Right hindlimb (tissue), 1 donor: ENCODE measurements at regions not wholly inside any gene's neighbourhood (a gene's known extent, or its start where the extent isn't known, plus 50 kb on each side); places are given as distances from the start of the nearest gene placed in this dataset.
"Not testable (repeated sequence)": the region's sequence is repeated elsewhere in the genome, so short reads cannot be mapped to it uniquely, and the experiment has no call there.

ENCODE experiments used
- DNase-seq: peaks from one replicate; pipeline ENCODE4 v3.0.0-alpha.2; 2018

DNA sequence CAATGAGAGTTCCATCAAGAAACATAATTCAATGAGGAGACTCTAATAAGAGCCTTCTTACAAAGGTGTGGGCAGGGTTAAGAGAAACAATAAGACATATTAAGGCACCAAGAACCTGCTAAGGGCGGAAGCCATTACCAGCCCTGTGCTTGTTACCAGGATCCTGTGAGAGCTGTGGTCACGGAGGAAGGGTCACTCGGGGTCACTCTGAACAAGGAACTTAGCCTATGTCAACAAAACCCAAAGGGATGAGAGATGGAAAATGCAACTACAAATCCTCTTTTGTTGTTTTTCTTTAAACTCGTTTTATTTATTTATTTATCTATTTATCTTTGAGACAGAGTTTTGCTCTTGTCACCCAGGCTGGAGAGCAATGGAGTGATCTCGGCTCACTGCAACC, 460.4 kb upstream of the CCDC196 start:
- no peak for DNase-seq

DNA sequence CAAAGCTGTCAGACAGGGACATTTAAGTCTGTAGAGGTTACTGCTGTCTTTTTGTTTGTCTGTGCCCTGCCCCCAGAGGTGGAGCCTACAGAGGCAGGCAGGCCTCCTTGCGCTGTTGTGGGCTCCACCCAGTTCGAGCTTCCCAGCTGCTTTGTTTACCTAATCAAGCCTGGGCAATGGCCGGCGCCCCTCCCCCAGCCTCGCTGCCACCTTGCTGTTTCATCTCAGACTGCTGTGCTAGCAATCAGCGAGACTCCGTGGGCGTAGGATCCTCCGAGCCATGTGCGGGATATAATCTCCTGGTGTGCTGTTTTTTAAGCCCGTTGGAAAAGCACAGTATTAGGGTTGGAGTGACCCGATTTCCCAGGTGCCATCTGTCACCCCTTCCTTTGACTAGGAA, 454.2 kb upstream of the CCDC196 start:
- DNase-seq, result not testable (repeated sequence)

DNA sequence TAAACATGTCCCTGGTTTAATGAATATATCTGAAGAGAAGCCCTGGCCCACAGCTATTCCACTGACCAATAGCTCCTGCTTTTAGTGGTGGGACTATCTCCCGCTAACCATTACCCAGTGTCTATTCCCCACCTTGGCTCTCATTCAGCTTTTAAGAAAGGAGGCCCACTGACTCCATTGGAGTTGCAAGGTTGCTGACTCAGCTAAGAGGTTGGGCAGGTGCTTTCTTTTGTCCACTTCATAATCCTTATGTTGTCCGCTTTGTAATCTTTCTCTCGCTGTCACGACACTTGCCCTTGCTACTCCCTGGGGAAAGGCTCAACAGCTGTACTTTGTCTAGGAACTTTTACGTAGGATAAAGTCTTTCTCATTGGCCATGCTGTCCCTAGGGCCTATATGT, 453.4 kb upstream of the CCDC196 start:
- DNase-seq, result no peak

DNA sequence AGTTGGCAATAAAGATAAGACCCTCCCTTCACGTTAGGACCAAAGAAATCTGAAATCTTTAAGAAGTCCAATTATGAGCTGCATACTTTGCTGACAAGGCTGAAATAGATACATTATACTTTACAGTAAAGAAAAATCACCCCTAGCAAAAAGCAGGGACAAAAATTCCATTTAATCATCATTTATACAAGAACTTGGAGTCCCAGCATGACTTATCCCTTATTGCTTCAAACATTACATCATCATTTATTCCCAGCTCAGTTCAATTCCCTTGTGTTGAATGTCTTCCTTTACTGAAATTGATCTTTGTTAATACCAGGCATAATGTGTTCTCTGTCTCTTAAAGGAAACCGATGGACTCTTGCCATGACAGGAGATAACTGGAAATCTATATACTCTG, 449.6 kb upstream of the CCDC196 start:
- no peak for DNase-seq

DNA sequence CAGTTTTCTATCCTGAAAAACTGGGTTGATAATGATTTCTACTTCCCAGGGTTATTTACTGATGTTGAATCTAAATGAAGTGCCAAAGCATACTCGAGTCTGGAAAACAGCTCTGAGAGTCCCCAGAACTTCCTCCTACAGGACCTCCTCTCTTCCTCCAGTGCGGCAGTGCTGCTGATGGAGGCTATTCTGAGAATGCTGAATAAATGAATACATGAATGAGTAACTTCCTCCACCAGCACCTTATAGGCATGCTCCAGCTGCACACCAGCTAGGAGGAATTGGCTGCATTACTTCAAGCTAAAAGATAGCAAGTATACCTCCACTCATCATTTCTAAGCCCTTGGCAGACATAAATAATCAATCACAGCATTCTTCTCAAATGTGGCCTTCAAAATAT, 448.8 kb upstream of the CCDC196 start:
- no peak for DNase-seq

DNA sequence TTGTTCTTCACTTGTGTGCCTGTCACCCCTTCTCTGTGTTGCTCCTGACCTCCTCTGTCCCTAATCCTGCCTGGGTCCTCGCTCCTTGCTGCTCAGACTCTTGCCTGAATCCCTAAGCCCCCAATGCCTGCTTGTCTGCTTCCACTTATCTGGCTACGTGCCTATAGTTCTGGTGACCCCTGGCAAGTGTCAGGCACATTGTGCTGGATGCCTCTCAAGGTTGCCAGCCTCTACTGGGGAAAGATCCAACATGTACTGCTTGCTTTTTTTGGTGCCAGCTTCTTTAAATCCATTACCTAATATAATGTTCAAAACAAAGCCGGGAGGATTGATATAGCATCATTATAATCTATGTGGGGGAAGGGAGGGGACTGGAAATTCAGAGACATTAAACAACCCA, 448.0 kb upstream of the CCDC196 start:
- DNase-seq, result no peak

DNA sequence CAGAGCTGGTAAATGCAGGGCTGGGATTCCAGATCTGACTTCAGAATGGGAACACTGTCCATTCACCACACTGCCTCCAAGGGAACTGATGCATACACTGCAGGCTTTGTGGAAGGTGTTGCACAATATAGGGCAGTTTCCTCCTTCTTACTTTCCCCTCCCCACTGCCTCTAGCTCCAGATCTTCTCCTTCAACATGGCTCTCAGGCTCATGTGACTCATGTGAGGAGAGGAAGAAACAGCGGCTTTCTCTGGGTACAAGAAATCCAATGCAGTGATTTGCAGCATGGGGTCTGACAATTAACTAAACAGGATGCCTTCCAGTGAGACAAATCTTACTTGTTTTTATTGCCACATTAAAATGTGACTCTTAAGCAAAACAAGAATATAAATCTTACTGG, 447.6 kb upstream of the CCDC196 start:
- peak; percentile 27 for DNase-seq

DNA sequence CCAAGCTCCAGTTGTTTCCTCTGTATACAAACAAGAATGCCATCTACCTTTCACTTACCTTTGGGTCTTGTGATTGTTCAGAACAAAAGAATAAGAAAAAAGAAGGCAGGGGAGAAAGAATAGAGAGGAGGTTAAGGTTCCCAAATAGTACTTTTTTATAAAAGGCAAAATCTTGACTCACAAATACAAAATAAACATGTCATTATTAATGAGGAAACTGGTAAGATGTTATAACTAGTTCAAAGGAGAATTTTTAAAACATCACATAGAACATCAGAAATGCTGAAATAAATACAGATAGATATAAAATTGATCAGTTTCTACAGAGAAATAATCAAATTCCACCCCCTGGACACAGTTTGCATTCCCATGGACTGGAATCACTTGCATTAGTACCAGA, 446.7 kb upstream of the CCDC196 start:
- DNase-seq, result no peak

DNA sequence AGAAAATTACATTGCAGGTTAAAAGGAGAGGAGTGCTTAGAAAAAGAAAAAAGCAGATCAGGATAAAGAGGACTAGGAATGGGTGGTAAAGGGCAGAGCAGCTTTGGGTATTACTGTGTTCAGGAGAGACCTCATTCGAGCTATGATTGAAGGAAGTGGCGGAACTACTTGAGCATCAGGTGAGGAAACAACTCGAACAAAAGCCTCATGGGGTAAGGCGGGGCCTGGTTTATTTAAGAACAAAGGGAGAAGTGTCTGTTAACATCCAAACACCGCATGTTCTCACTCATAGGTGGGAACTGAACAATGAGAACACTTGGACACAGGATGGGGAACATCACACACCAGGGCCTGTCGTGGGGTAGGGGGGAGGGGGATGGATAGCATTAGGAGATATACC, 444.6 kb upstream of the CCDC196 start:
- no peak for DNase-seq

DNA sequence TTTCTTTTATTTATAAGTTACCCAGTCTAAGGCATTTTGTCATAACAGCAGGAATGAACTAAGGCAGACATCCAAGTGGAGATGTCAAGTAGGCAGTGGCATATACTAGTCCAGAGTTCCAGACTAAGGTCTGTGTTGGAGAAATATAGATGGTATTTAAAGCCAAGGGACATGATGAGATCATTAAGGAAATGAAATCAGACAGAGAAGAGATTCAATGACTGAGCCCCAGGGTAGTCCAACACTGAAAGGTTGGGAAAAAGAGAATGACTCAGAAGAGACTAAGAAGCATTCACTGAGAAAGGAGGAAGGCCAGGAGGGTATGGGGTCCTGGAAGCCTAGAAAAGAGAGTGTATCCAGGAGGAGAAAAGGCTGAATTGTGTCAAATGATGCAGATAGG, 442.2 kb upstream of the CCDC196 start:
- DNase-seq, result no peak

DNA sequence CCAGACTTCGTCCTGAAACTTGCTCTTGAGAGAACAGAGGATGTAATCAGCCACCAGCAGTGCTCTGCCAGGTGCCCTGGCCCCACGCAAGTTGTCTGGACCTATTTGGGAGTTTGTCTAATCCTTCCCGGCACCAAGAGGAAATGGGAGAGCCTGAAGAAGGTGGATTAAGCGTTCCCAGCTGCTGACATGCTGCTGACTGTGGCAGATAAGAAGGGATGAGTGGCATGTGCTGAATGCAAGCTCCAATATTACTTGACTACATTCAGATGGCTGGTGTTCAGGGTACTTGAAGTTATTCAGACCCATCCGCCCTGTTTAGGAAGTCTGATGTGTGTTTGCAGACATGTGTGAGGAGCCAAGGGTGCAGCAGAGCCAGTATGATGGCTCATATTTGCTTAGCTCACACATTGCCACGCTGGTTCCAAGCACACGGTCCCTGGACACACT, 440.6 kb upstream of the CCDC196 start:
- DNase-seq, result peak; percentile 44

DNA sequence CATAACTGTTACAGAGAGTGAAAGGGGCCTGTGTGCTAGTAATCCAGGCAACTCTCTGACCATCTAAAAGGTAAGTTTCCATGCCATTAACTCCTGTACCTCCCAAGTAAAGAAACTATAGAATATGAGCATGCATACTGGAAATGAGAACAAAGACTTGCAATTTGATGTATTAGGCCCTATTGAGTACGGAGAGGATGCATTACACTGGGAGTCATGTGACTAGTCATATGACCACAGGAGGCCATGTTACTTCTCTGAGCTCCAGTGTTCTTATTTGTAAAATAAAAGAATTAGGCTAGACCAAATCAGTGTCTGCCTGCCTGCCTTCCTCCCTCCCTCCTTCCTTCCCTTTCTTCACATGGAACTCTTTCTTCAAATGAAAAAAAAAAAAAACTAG, 440.1 kb upstream of the CCDC196 start:
- no peak for DNase-seq

DNA sequence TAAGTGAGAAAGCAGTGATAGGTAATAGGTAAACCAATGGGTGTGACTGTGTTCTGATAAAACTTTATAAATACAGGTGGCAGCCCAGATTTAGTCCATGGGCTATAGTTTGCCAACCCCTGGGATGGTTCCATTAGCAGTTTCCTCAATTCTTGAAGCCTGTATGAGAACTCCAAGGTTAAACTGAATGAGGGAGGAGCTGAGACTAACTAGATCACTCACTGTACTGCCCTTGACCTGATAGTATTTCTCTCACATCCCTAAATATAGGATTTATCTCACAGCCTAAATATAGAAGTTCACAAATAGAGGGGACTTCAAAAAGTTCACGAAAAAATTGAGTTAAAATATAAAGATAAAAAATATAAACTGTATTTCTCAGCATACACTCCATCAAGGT, 439.6 kb upstream of the CCDC196 start:
- no peak for DNase-seq

DNA sequence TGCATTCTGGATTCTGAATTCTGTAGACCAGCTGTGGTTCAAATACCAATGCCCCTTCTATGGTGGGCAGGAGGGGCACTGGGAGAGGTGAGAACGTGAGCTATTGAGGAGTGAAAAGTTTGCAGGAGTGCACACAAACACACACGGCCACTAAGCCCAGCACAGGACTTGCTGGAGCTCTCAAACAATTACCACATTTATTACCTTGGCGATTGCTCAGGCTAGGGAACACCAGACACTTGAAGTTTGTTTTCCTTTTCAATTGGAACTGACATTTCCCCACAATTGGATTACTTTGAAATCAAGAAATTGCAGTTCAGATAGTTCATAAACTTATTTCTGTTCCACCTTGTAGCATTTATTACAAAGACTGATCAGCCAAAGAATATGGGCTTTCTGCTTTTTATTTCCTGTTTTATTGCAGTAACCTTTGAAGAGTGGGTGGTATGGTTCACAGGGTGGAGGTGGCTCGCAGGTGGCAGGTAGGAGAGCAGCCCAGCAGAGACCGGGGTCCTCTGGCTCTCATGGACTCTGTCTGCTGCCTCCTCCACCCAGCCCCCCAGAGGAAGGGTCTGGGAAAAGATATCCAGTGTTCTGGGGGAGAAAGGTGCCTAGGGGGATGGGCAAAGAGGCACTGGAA, 429.8 kb upstream of the CCDC196 start:
- no peak for DNase-seq

DNA sequence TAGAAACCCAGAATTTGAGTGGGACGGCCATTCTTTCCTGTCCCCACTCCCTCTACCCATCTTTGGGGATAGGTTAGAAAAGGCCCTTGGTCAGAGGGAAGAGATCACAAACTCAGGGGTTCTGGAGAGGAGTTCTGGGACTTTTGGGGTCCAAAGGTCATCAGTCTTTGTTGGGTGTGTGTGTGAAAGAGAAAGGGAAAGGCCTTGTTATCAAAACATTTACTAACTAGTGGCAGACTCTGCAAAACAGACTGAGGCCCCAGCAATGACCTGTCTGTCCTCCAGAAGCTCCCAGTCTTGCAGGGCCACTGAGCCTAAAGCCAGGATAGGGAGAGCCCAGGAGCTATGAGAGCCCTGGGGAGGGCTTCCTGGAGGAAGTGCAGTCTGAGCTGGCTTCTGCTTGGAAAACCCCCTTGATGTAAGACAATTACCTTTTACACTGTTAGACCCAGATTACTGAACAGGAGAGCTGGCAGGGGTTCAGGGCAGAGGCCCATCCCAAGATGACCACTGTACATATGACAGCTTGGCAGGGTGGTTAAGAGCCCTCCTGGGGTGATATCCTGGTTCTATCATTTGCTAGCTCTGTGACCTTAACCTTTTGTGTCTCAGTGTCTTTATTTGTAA, 429.1 kb upstream of the CCDC196 start:
- no peak for DNase-seq

DNA sequence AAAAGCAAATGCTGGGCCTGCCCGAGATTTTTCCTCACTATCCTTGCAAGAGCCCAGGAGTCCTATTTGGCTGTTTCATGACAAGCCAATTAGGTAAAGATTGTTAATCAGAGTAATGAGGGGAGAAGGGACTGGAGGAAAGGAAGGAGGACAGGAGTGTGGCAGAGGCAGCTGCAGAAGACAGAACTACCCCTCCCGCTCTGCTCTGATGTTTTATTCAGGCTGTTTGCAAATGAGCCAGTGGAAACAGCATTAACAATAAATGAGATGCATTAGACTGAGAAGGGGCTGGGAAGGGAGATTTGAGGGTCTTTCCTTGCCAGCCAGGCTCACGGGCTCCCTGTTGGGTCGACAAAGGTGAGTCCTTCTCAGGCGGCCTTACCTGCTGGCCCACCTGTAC, 421.0 kb upstream of the CCDC196 start:
- no peak for DNase-seq

DNA sequence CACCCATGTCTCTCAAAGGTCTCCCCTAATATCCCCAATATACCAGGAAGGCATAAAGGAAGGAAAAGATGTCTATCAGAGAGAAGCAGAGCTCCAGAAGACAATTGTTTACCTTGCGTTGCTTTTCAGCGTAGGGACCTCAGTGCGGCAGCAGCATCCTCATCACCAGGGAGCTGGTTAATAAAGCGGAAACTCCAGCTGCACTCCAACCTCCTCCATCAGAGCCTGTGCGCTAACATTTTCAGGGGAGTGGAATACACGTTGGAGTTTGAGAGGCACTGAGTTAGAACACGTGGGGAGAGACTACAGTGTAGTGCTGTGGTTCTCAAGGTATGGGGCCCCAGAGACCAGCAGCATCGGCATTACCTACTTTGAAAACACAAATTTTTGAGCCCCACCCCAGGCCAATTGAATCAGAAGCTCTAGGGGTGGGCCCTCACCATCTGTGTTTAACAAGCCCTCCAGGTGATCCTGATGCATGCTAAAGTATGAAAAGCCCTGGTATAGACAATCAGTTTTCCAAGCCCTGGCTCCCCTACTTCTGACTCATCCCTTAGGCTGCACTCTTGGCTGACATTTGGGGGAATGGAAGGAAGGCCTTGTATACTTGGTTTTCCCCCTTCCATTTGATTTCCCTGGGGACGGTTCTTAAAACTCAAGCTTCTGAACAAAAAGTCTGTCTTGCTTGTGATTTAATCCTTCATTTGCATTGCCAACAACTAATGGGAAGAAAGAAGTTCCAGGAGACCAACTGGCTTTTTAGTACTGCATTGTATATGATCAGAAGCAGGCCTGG, 419.0 kb upstream of the CCDC196 start:
- no peak for DNase-seq

DNA sequence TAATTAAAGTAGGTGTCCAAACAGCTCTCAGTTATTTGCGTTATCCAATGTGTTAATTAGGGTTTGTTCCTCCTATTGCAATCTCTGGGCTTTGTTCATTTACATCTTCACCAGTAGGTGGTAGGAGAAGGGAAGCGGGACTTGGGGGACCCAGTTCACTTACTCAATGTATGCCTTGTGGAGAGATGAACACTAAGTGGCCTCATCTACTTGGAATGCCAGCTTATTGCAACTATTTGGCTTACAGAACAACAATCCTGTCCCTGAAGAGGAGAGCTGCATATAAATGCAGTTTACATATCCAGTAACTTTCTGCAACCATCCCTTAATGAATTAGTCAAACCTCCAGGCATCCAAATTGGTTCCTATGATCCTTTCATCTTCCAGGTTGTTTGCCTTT, 417.1 kb upstream of the CCDC196 start:
- no peak for DNase-seq

DNA sequence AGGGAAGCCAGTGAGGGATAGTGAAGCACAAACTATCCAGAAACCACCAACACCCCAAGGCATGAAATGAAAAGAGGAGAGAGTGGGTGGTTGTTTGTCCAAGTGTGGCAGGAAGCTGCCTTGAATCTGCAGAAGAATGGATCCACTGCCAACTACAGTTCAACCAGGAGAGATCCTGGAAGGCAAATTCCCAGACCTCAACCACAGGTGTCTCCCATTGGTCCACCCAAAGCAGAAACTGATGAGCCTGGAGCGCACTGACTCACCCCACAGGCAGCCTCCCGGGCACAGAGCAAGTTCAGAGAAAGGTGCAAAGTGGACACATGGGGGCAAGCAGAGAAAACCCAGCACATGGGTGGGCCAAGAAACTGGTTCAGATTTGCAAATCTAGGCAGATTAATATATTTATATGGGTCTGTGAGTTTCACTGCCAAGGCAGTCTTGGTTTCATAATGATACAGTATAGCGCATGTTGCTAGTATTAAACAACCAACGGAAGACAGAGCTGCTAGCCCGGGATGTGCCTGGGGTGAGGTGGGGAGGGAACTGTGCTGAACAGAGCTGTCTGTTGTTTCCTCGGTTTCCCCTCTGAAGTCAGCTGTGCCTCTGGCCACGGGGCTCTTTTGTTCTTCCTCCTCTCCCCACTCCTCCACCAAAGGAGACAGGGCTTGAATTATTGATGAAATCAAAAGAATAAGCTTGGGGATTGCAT, 416.2 kb upstream of the CCDC196 start:
- DNase-seq, result no peak

DNA sequence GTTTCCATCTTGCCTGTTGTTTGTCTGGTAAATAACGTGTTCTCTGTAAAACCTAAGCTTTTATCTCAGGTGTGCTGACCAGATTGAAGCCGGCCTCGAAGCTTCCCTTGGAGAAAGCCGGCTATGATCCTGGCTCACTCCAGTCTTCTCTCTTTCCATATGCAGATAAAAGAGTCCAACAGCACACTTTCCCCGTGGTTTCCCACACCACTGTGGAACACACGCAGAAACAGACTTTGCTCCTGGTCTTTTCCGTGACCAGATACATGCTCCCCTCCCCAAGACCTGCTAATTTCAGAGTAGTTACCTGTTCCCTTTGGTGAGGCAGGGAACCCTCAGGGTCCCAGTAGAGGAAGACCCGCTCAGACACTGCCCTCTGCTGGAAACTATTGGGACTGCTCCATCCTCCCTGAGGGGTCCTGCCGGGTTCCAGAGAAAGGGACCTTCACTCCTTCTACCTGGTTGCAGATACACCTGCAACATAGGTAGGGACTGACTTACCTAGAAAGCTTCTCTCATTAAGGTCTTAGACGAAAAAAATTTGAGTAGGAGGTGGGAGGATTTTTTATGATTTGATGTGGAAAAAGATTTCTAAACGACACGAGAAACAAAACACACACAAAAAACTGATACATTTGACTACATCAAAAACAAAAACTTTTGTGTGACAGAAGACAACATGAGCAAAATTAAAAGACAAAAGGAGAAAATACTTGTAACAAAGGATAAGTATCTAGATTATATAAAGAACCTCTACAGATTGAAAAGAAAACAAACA, 415.4 kb upstream of the CCDC196 start:
- no peak for DNase-seq

DNA sequence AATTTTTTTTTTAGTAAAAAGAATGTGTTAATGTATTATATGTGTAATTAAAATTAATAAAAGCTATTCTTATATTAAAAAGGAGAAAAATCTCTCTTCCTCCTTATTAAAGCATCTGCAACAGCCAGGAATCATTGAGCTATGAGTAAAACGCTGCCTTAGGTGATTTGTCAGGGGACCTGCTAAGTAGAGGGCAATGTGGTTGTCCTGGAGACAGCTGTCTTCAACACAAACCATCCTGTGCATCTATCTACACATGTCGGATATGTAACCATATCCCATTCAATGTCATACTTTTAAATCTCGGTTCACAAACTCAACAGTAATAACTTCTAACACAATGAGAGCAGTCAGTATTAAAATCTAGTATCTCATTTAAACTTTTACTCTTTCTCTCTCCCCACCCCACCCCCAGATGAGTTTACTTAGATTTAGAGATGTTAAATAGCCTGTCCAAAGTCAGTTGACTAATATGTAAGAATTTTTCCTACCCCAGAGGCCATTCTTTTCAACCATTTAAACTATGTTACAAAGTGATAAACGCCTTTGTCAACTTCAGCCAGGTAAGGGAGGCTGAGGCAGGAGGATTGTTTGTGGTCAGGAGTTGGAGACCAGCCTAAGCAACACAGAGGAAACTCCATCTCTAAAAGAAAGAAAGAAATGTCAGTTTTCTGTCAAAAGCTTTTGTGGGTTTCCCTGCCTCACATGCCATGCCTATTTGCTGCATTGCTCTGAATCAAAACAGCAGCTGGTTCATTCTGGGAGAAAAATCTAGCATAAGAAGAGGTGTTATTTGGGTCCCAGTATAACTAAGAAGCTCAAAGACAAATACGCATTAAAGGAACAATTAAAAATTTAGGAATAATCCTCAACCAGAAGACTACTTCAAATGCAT, 413.7 kb upstream of the CCDC196 start:
- DNase-seq, result no peak

DNA sequence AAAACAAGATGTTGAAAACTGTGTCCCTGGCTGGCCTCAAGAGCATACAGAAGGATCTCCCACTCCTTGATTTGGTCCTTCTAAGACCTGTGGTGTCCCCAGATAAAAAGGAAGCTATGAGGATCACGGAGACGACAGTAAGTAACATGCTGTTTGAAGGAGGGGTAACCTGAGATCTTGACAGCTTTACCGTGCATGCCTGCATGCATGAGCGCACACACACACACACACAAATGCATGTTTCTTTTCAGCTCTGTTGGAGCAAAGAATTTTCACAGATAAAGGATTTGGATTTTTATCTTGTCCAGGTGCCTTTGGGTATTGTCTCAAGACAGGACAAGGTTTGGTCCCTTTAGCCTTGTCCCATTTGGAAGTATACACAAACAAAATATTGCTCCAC, 411.6 kb upstream of the CCDC196 start:
- no peak for DNase-seq
